ENCODE measurements at regions not wholly inside any gene's neighbourhood (a gene's known extent, or its start where the extent isn't known, plus 50 kb on each side); places are given as distances from the start of the nearest gene placed in this dataset.

DNA sequence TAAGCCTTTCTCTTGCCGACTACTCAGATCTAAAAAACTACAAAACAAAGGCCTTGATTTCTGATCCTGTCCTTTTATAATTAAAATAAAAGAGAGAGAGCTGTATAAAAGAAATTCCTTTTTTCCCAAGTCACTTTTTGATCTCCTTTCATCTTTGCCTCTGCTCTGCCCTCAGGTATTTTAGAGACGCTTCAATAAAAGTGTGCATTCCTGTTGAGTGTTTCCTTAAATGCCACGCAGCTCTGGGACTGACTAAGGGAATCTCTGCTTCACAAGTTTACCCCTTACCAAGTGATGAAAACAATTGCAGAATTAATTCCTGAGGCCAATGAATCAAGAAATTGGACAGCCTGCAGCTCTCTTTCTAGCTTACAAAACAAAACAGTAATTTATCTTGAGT is 1109.8 kb downstream of the TMTC2 start:
- Histone ChIP-seq H3K4me1 (ENCODE audit: insufficient read depth, poor library complexity, severe bottlenecking) (no peaks in the 10 kb centered on the region), H3K36me3 (ENCODE audit: low read depth) (no peaks in the 10 kb centered on the region), H3K9me3 (ENCODE audit: severe bottlenecking) (no peaks in the 10 kb centered on the region), H3K4me3 (ENCODE audit: severe bottlenecking) (no peak overlapping the region), H3K27ac (ENCODE audit: poor library complexity, severe bottlenecking) (no peak overlapping the region), H3K27me3 (ENCODE audit: insufficient read depth, poor library complexity, severe bottlenecking) (no peaks in the 10 kb centered on the region)
- ATAC-seq (ENCODE audit: low read depth) = no peak
- TF ChIP-seq CTCF (IDR thresholded peaks at IDR 0.05; ENCODE audit: poor library complexity, severe bottlenecking) = no peak
- DNase-seq (ENCODE audit: low spot score) = no peak

GRCh38 chr12:83793616-83794015 is 1106.9 kb downstream of the TMTC2 start:
- Histone ChIP-seq H3K4me1 (ENCODE audit: insufficient read depth, poor library complexity, severe bottlenecking) (no peaks in the 10 kb centered on the region), H3K27ac (ENCODE audit: poor library complexity, severe bottlenecking) (no peak overlapping the region), H3K4me3 (ENCODE audit: severe bottlenecking) (no peak overlapping the region), H3K27me3 (ENCODE audit: insufficient read depth, poor library complexity, severe bottlenecking) (no peaks in the 10 kb centered on the region), H3K36me3 (ENCODE audit: low read depth) (no peaks in the 10 kb centered on the region), H3K9me3 (ENCODE audit: severe bottlenecking) (no peaks in the 10 kb centered on the region)
- no peak for TF ChIP-seq CTCF (IDR thresholded peaks at IDR 0.05; ENCODE audit: poor library complexity, severe bottlenecking)
- DNase-seq (ENCODE audit: low spot score) (no peak), ATAC-seq (ENCODE audit: low read depth) (no peak)

- H3K27ac ChIP-seq (ENCODE audit: poor library complexity, severe bottlenecking) = no peak overlapping the region
- no peaks in the 10 kb centered on the region for H3K4me1 ChIP-seq (ENCODE audit: insufficient read depth, poor library complexity, severe bottlenecking)
- ATAC-seq (ENCODE audit: low read depth) (no peak), DNase-seq (ENCODE audit: low spot score) (no peak)
- H3K27me3 ChIP-seq (ENCODE audit: insufficient read depth, poor library complexity, severe bottlenecking) = no peaks in the 10 kb centered on the region
- H3K4me3 ChIP-seq (ENCODE audit: severe bottlenecking) = no peak overlapping the region
- TF ChIP-seq CTCF (IDR thresholded peaks at IDR 0.05; ENCODE audit: poor library complexity, severe bottlenecking) = no peak
- H3K36me3 ChIP-seq (ENCODE audit: low read depth) = no peaks in the 10 kb centered on the region
- no peaks in the 10 kb centered on the region for H3K9me3 ChIP-seq (ENCODE audit: severe bottlenecking)
Observed at GRCh38 chr12:83784298-83784890, 1097.7 kb downstream of the TMTC2 start.

GRCh38 chr12:83779526-83779925 is 1092.8 kb downstream of the TMTC2 start:
- TF ChIP-seq CTCF (IDR thresholded peaks at IDR 0.05; ENCODE audit: poor library complexity, severe bottlenecking) = no peak
- DNase-seq (ENCODE audit: low spot score) = no peak
- no peak overlapping the region for H3K27ac ChIP-seq (ENCODE audit: poor library complexity, severe bottlenecking)
- H3K4me1 ChIP-seq (ENCODE audit: insufficient read depth, poor library complexity, severe bottlenecking) = no peaks in the 10 kb centered on the region
- H3K9me3 ChIP-seq (ENCODE audit: severe bottlenecking) = no peaks in the 10 kb centered on the region
- no peak overlapping the region for H3K4me3 ChIP-seq (ENCODE audit: severe bottlenecking)
- no peaks in the 10 kb centered on the region for H3K36me3 ChIP-seq (ENCODE audit: low read depth)
- ATAC-seq (ENCODE audit: low read depth) = no peak
- no peaks in the 10 kb centered on the region for H3K27me3 ChIP-seq (ENCODE audit: insufficient read depth, poor library complexity, severe bottlenecking)

- Histone ChIP-seq H3K36me3 (ENCODE audit: low read depth) (no peaks in the 10 kb centered on the region), H3K4me3 (ENCODE audit: severe bottlenecking) (no peak overlapping the region), H3K4me1 (ENCODE audit: insufficient read depth, poor library complexity, severe bottlenecking) (no peaks in the 10 kb centered on the region), H3K27me3 (ENCODE audit: insufficient read depth, poor library complexity, severe bottlenecking) (no peaks in the 10 kb centered on the region), H3K27ac (ENCODE audit: poor library complexity, severe bottlenecking) (no peak overlapping the region), H3K9me3 (ENCODE audit: severe bottlenecking) (peaks cover 3% of the 10 kb centered on the region)
- no peak for DNase-seq (ENCODE audit: low spot score)
- no peak for ATAC-seq (ENCODE audit: low read depth)
- TF ChIP-seq CTCF (IDR thresholded peaks at IDR 0.05; ENCODE audit: poor library complexity, severe bottlenecking) = no peak
Observed at GRCh38 chr12:83769151-83769550, 1082.4 kb downstream of the TMTC2 start.
